H1 (cell line): ENCODE measurements at regions not wholly inside any gene's neighbourhood (a gene's known extent, or its start where the extent isn't known, plus 50 kb on each side); places are given as distances from the start of the nearest gene placed in this dataset.

Experiments
- CEBPB ChIP-seq: IDR thresholded peaks from 2 replicates; pipeline ENCODE4 v1.6.1; 2012; ENCODE audit warnings: low read depth, low read length
- EZH2 ChIP-seq: fragments of 200-600 bp; sonication (generic); IDR thresholded peaks from 2 replicates; pipeline ENCODE4 v1.7.1; 2012; ENCODE audit warnings: low read depth, mild to moderate bottlenecking, moderate library complexity, low read length, inconsistent platforms; ENCODE audit not compliant: severe bottlenecking
- NRF1 ChIP-seq: IDR thresholded peaks from 2 replicates; pipeline ENCODE4 v1.6.1; 2011; ENCODE audit warnings: mild to moderate bottlenecking, low read depth, low read length, improper control_type of control experiment
- TAF1 ChIP-seq: IDR thresholded peaks from 2 replicates; pipeline ENCODE4 v1.6.1; 2011; ENCODE audit warnings: mild to moderate bottlenecking, low read depth, low read length

- TF ChIP-seq EZH2 (no peak), CEBPB (no peak), TAF1 (no peak), NRF1 (no peak)
Observed at GRCh38 chr10:29189256-29189655, 99.6 kb upstream of the LYZL1 start (continued).
